GM18517 (cell line): ENCODE measurements at regions not wholly inside any gene's neighbourhood (a gene's known extent, or its start where the extent isn't known, plus 50 kb on each side); places are given as distances from the start of the nearest gene placed in this dataset.

Source experiments
- ATAC-seq: cut with Tn5 transposase; IDR thresholded peaks from one replicate; pipeline ENCODE4 v1.9.1; 2021; ENCODE audit warnings: mild to moderate bottlenecking, moderate library complexity; ENCODE audit not compliant: unreplicated experiment

GRCh38 chr17:77480509-77481215, 339.9 kb downstream of the SEC14L1 start:
- no peak for ATAC-seq

- no peak for ATAC-seq
Observed at GRCh38 chr17:77481476-77482374, 341.0 kb downstream of the SEC14L1 start.

GRCh38 chr17:77482375-77483127, 341.8 kb downstream of the SEC14L1 start:
- ATAC-seq: no peak

GRCh38 chr17:77483128-77483598, 342.4 kb downstream of the SEC14L1 start:
- ATAC-seq: no peak

- ATAC-seq: no peak
Observed at GRCh38 chr17:77484111-77484510, 343.3 kb downstream of the SEC14L1 start.

GRCh38 chr17:77485089-77485833, 344.5 kb downstream of the SEC14L1 start:
- no peak for ATAC-seq

GRCh38 chr17:77487211-77487629, 346.5 kb downstream of the SEC14L1 start:
- no peak for ATAC-seq

- no peak for ATAC-seq
Observed at GRCh38 chr17:77487677-77488530, 347.1 kb downstream of the SEC14L1 start.

GRCh38 chr17:77488531-77489238, 347.9 kb downstream of the SEC14L1 start:
- ATAC-seq: no peak

- no peak for ATAC-seq
Observed at GRCh38 chr17:77489239-77489892, 348.6 kb downstream of the SEC14L1 start.

GRCh38 chr17:77489893-77490255, 349.1 kb downstream of the SEC14L1 start:
- no peak for ATAC-seq

- ATAC-seq: no peak
Observed at GRCh38 chr17:77490361-77491183, 349.8 kb downstream of the SEC14L1 start.

GRCh38 chr17:77491921-77492445, 351.2 kb downstream of the SEC14L1 start:
- ATAC-seq: no peak

- ATAC-seq: no peak
Observed at GRCh38 chr17:77492446-77493237, 351.9 kb downstream of the SEC14L1 start.

- no peak for ATAC-seq
Observed at GRCh38 chr17:77493238-77493820, 352.6 kb downstream of the SEC14L1 start.
